NT2/D1 (cell line): ENCODE measurements at regions not wholly inside any gene's neighbourhood (a gene's known extent, or its start where the extent isn't known, plus 50 kb on each side); places are given as distances from the start of the nearest gene placed in this dataset.

ENCODE experiments used
- DNase-seq: peaks from one replicate; pipeline ENCODE4 v3.0.0-alpha.2; 2011; ENCODE audit warnings: low read depth, low spot score
- H3K27me3 ChIP-seq: 2 replicates; pipeline ENCODE4 v1.6.0; 2011; ENCODE audit warnings: mild to moderate bottlenecking; ENCODE audit not compliant: insufficient read length, insufficient read depth
- H3K36me3 ChIP-seq: 2 replicates; pipeline ENCODE4 v1.6.1; 2011; ENCODE audit warnings: mild to moderate bottlenecking, low read length, mixed read lengths; ENCODE audit not compliant: insufficient read depth, insufficient read length
- H3K4me1 ChIP-seq: 2 replicates; pipeline ENCODE4 v1.5.1; 2011; ENCODE audit not compliant: insufficient read depth, insufficient read length
- H3K4me3 ChIP-seq: 2 replicates; pipeline ENCODE4 v1.5.1; 2011; ENCODE audit warnings: low read depth; ENCODE audit not compliant: insufficient read length
- H3K9ac ChIP-seq: 2 replicates; pipeline ENCODE4 v1.6.0; 2011; ENCODE audit warnings: low read depth; ENCODE audit not compliant: insufficient read length
- H3K9me3 ChIP-seq: 2 replicates; pipeline ENCODE4 v1.5.1; 2011; ENCODE audit warnings: mild to moderate bottlenecking, low read length; ENCODE audit not compliant: insufficient read depth
- SUZ12 ChIP-seq: IDR thresholded peaks from 2 replicates; pipeline ENCODE4 v1.6.1; 2011; ENCODE audit not compliant: insufficient read length, insufficient read depth; ENCODE audit errors: extremely low read depth
- YY1 ChIP-seq: IDR thresholded peaks from 2 replicates; pipeline ENCODE4 v1.6.1; 2011; ENCODE audit not compliant: insufficient read length, insufficient read depth
- ZNF274 ChIP-seq: IDR thresholded peaks from 2 replicates; pipeline ENCODE4 v1.6.1; 2011; ENCODE audit warnings: mild to moderate bottlenecking, low read depth, low read length

DNA sequence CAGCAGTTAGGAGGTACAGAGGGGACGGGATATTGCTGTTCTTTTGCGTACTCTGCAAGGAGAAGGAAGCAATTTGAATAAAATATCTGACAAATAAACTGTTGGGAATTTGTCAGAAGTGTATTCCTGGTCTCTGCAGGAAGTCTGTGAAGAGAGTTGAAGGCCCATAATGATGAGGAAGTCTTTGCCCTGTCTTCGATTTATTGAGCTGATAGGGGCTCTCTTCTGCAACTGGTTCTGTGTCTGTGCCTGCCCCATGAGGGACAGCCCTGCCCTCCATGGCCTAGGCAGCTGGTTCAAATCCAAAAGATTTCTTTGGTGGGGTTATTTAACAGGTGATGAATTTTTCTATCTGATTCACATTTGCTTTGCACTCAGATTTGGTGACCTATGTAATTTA, 339.7 kb upstream of the EDNRB start:
- no peak overlapping the region for H3K9ac ChIP-seq
- TF ChIP-seq ZNF274 (no peak), YY1 (no peak), SUZ12 (no peak)
- DNase-seq, result no peak
- H3K27me3 ChIP-seq, result no peaks in the 10 kb centered on the region
- no peaks in the 10 kb centered on the region for H3K36me3 ChIP-seq
- no peaks in the 10 kb centered on the region for H3K4me1 ChIP-seq
- no peak overlapping the region for H3K4me3 ChIP-seq
- no peaks in the 10 kb centered on the region for H3K9me3 ChIP-seq

DNA sequence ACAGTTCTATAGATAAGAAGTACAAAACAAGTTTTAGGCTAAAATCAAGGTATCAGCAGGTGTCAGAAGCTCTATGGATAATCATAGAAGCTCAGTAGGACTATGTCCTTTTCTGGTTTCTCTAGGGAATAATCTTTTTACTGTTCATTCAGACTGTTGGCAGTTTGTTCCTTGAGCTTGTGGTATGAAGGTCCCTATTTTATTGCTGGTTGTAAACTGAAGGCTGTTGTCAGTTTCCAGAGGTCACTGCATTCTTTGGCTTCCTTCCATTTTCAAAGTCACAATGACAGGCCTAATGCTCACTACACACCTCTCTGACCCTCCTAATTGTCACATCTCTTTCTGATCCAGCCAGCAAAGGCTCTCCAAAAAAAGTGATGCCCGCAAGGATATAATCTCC, 337.9 kb upstream of the EDNRB start:
- Histone ChIP-seq H3K4me1 (no peaks in the 10 kb centered on the region), H3K27me3 (no peaks in the 10 kb centered on the region), H3K4me3 (no peak overlapping the region), H3K9me3 (no peaks in the 10 kb centered on the region), H3K9ac (no peak overlapping the region), H3K36me3 (no peaks in the 10 kb centered on the region)
- DNase-seq, result no peak
- TF ChIP-seq SUZ12, result no peak
- no peak for TF ChIP-seq YY1
- no peak for TF ChIP-seq ZNF274

DNA sequence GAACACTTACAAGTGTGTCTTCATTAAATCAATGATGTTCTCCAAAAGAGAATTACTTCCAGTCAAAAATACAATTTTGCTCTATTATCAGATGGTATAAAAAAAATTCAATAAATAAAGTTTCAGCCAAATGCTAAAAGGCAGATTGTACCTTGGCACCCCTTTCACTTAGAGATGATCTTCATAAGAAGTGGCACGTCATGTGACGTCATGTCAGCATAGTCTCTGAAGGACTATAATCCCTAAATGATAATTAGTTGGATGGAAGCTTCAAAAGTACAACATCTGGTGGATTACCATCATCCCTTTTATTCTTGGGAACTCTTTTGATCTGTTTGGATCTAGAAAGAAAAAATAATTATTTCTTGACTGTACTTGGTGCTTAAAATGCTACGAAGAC, 335.5 kb upstream of the EDNRB start:
- H3K36me3 ChIP-seq, result no peaks in the 10 kb centered on the region
- no peak overlapping the region for H3K4me3 ChIP-seq
- DNase-seq, result no peak
- TF ChIP-seq YY1 (no peak), SUZ12 (no peak), ZNF274 (no peak)
- no peaks in the 10 kb centered on the region for H3K27me3 ChIP-seq
- H3K9ac ChIP-seq, result no peak overlapping the region
- H3K4me1 ChIP-seq, result no peaks in the 10 kb centered on the region
- no peaks in the 10 kb centered on the region for H3K9me3 ChIP-seq

DNA sequence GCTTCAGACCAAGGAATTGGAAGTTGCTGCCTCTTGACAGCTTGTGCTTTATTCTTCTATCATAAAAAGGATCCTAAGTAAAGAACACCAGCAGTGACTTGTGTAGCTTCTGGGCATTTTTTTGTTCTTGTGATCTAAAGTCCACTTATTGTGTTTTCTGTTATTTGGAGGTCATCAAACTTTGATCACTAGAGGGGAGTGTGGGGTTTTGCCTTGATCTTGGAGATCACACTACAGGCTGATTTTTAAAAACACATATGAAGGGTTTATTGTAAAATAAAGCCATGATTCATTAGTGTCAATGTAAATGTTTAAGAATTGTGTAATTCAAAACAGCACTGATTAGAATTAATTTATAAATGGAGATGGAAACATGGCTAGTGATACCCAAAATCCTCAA, 328.7 kb upstream of the EDNRB start:
- no peak for DNase-seq

DNA sequence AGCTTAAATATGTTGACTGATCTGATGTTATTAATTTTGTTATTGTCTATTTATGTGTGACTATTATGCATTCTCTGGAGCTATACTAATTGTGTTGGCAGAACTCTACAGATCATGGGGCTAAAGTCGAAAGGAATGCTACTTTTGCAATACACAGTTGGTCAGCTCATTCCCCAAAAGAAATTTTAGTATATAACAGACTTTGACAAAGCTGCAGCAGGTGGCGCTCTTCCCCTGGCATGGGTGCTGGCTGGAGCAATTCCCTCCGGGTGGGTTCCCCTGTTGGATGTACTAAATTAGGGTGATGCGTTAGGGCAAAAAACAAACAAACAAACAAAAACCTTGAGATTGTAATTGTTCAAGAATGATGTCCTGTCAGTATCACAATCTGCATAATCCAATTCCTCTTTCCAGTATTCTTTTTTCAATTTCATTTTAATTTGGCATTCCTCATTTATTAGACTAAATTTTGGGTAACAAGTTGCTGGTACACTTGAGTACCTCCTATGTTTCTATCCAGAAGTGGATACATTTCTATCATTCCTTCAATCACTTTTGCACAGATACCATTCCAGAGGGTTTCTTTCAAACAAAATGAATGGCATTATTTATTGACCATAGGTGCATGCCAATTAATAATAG, 322.8 kb upstream of the EDNRB start:
- no peak overlapping the region for H3K9ac ChIP-seq
- no peaks in the 10 kb centered on the region for H3K9me3 ChIP-seq
- DNase-seq, result peak; percentile 52
- TF ChIP-seq ZNF274, result no peak
- no peak for TF ChIP-seq SUZ12
- TF ChIP-seq YY1, result no peak
- no peaks in the 10 kb centered on the region for H3K27me3 ChIP-seq
- no peaks in the 10 kb centered on the region for H3K4me1 ChIP-seq
- no peak overlapping the region for H3K4me3 ChIP-seq
- H3K36me3 ChIP-seq, result no peaks in the 10 kb centered on the region

More for the DNA sequence above, 328.7 kb upstream of the EDNRB start:
- no peaks in the 10 kb centered on the region for H3K4me1 ChIP-seq
- no peaks in the 10 kb centered on the region for H3K27me3 ChIP-seq
- TF ChIP-seq SUZ12 (no peak), ZNF274 (no peak), YY1 (no peak)
- no peaks in the 10 kb centered on the region for H3K9me3 ChIP-seq
- no peak overlapping the region for H3K4me3 ChIP-seq
- H3K36me3 ChIP-seq, result no peaks in the 10 kb centered on the region
- no peak overlapping the region for H3K9ac ChIP-seq

DNA sequence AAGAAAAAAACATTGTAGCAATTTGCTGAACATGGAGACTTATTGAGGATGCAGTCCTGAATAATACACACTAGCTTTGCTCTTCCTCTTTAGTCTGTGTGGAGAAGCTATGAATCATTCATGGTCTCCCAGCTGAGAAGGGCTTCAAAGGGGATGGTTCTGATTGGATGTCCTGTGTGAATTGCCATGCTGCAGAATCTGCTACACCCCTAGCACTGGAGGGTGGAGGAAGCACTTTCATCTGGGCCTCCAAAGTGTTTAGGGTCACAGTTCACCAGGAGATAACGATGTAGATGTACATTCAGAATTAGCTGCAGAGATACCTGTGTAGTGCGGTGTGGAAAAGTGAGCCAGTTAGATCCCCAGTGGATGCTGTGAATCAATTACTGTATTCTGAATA, 321.1 kb upstream of the EDNRB start:
- no peaks in the 10 kb centered on the region for H3K9me3 ChIP-seq
- no peaks in the 10 kb centered on the region for H3K4me1 ChIP-seq
- H3K4me3 ChIP-seq, result no peak overlapping the region
- no peaks in the 10 kb centered on the region for H3K27me3 ChIP-seq
- no peak overlapping the region for H3K9ac ChIP-seq
- no peak for DNase-seq
- no peak for TF ChIP-seq YY1
- no peak for TF ChIP-seq ZNF274
- no peak for TF ChIP-seq SUZ12
- no peaks in the 10 kb centered on the region for H3K36me3 ChIP-seq

DNA sequence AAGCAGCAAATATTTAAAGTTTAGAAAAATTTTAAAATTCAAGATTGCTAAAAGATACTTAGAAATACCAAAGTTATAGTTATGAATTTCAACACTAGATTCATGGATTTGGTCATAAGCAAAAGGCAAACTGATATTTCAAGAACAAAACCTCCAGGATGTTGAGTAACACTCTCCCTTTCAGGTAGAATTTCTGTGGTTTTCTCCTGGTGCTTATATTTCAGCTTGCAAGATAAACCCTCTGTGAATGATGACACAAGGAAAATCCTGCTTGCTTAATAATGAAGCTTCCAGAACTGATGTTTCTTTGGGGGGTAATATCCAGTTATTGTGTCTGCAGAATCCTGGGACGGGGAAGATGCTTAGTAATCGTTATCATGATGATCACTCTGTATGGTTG, 320.3 kb upstream of the EDNRB start:
- no peaks in the 10 kb centered on the region for H3K9me3 ChIP-seq
- TF ChIP-seq YY1, result no peak
- no peak for TF ChIP-seq SUZ12
- no peak for TF ChIP-seq ZNF274
- no peaks in the 10 kb centered on the region for H3K27me3 ChIP-seq
- H3K4me1 ChIP-seq, result no peaks in the 10 kb centered on the region
- H3K9ac ChIP-seq, result no peak overlapping the region
- no peaks in the 10 kb centered on the region for H3K36me3 ChIP-seq
- DNase-seq, result no peak
- no peak overlapping the region for H3K4me3 ChIP-seq
